ENCODE measurements at regions not wholly inside any gene's neighbourhood (a gene's known extent, or its start where the extent isn't known, plus 50 kb on each side); places are given as distances from the start of the nearest gene placed in this dataset.

- peak in 1 of 5 donors; percentile 43 for DNase-seq
- no peak for FAIRE-seq
- TF ChIP-seq CTCF (IDR thresholded peaks at IDR 0.05; ENCODE audit: borderline replicate concordance, extremely low read depth, insufficient read depth), result no peak
- no peaks in the 10 kb centered on the region for H3K4me1 ChIP-seq (ENCODE audit: control insufficient read depth in 2 of 3, insufficient read depth in 2 of 3, low read depth in 1 of 3, low read length in 3 of 3)
- no peak overlapping the region for H3K27ac ChIP-seq (ENCODE audit: low read depth in 2 of 2, low read length in 2 of 2)
- H3K36me3 ChIP-seq (ENCODE audit: control insufficient read depth in 2 of 3, insufficient read depth in 3 of 3, low read length in 3 of 3), result peaks cover 0 to 2% (median 0%) of the 10 kb centered on the region in 3 donors
- no peaks in the 10 kb centered on the region for H3K9me3 ChIP-seq (ENCODE audit: control insufficient read depth in 2 of 3, insufficient read depth in 1 of 3, low read length in 3 of 3)
- H3K9ac ChIP-seq (ENCODE audit: low read length in 3 of 3), result no peak overlapping the region
- intact Hi-C loops (cut with DNase I), result no loop called here
- no peaks in the 10 kb centered on the region for H3K27me3 ChIP-seq (ENCODE audit: control insufficient read depth, insufficient read depth, low read length)
- H3K4me3 ChIP-seq (ENCODE audit: low read length in 3 of 3), result no peak overlapping the region
These were observed 301.0 kb upstream of the UMPS start for GRCh38 chr3:124429129-124429815.

- no peaks in the 10 kb centered on the region for H3K4me1 ChIP-seq (ENCODE audit: control insufficient read depth in 2 of 3, insufficient read depth in 2 of 3, low read depth in 1 of 3, low read length in 3 of 3)
- no peak for TF ChIP-seq CTCF (IDR thresholded peaks at IDR 0.05; ENCODE audit: borderline replicate concordance, extremely low read depth, insufficient read depth)
- no peaks in the 10 kb centered on the region for H3K27me3 ChIP-seq (ENCODE audit: control insufficient read depth, insufficient read depth, low read length)
- H3K4me3 ChIP-seq (ENCODE audit: low read length in 3 of 3), result no peak overlapping the region
- no peak overlapping the region for H3K27ac ChIP-seq (ENCODE audit: low read depth in 2 of 2, low read length in 2 of 2)
- intact Hi-C loops (cut with DNase I), result no loop called here
- H3K36me3 ChIP-seq (ENCODE audit: control insufficient read depth in 2 of 3, insufficient read depth in 3 of 3, low read length in 3 of 3), result peaks cover 0 to 2% (median 0%) of the 10 kb centered on the region in 3 donors
- FAIRE-seq (no peak), DNase-seq (peak in 2 of 5 donors; percentile 47 to 72)
- no peaks in the 10 kb centered on the region for H3K9me3 ChIP-seq (ENCODE audit: control insufficient read depth in 2 of 3, insufficient read depth in 1 of 3, low read length in 3 of 3)
- H3K9ac ChIP-seq (ENCODE audit: low read length in 3 of 3), result no peak overlapping the region
These were observed 298.8 kb upstream of the UMPS start for GRCh38 chr3:124431331-124431994.

- Histone ChIP-seq H3K4me1 (ENCODE audit: control insufficient read depth in 2 of 3, insufficient read depth in 2 of 3, low read depth in 1 of 3, low read length in 3 of 3) (no peaks in the 10 kb centered on the region), H3K4me3 (ENCODE audit: low read length in 3 of 3) (no peak overlapping the region), H3K36me3 (ENCODE audit: control insufficient read depth in 2 of 3, insufficient read depth in 3 of 3, low read length in 3 of 3) (peaks cover 0 to 2% (median 0%) of the 10 kb centered on the region in 3 donors), H3K27ac (ENCODE audit: low read depth in 2 of 2, low read length in 2 of 2) (no peak overlapping the region), H3K9ac (ENCODE audit: low read length in 3 of 3) (no peak overlapping the region), H3K9me3 (ENCODE audit: control insufficient read depth in 2 of 3, insufficient read depth in 1 of 3, low read length in 3 of 3) (no peaks in the 10 kb centered on the region), H3K27me3 (ENCODE audit: control insufficient read depth, insufficient read depth, low read length) (no peaks in the 10 kb centered on the region)
- no peak for TF ChIP-seq CTCF (IDR thresholded peaks at IDR 0.05; ENCODE audit: borderline replicate concordance, extremely low read depth, insufficient read depth)
- FAIRE-seq (no peak), DNase-seq (no peak)
- intact Hi-C loops (cut with DNase I), result no loop called here
These were observed 296.1 kb upstream of the UMPS start for GRCh38 chr3:124434176-124434575.
